HepG2 (cell line): ENCODE measurements at regions not wholly inside any gene's neighbourhood (a gene's known extent, or its start where the extent isn't known, plus 50 kb on each side); places are given as distances from the start of the nearest gene placed in this dataset.

ENCODE experiments used
- ATAC-seq: fragments of 200-7000 bp; cut with Tn5 transposase; 3 replicates; pipeline ENCODE4 v1.9.1; 2020; ENCODE audit warnings: mild to moderate bottlenecking, moderate library complexity
- BruUV-seq: library from RNA; stranded (reverse); fragments of 400-500 nt; replicated peaks from 2 replicates; lab custom pipeline; 2021; lab: Mats Ljungman, UMichigan
- CTCF ChIA-PET: fragments of 300-600 bp; formaldehyde crosslinking; extraction: SDS; loops from one replicate; lab custom pipeline; 2021; ENCODE audit warnings: low total read pairs, inconsistent platforms, low intra/inter-chr PET ratio; lab: Yijun Ruan, JAX
- POLR2A ChIA-PET: fragments of 350-600 bp; sonication (Branson Sonifier 250); formaldehyde crosslinking; loops from one replicate; lab custom pipeline; 2020; ENCODE audit warnings: antibody characterized with exemption, inconsistent platforms; lab: Yijun Ruan, JAX
- DNase-seq: peaks from one replicate; pipeline ENCODE4 v3.0.0-alpha.2; 2015; ENCODE audit warnings: low spot score
- FAIRE-seq: peaks from 3 replicates; lab custom pipeline; 2011; peaks lifted over from hg19 to GRCh38; lab: Jason Lieb, UNC
- H2AFZ ChIP-seq: one replicate; pipeline ENCODE4 v1.6.1; 2011; ENCODE audit warnings: low read length, inconsistent platforms
- H3K27ac ChIP-seq: fragments of 300-600 bp; 3 replicates; pipeline ENCODE4 v1.8.0; 2011; ENCODE audit warnings: mixed run types, mild to moderate bottlenecking, mixed read lengths, low read length, inconsistent platforms; ENCODE audit not compliant: insufficient read depth; ENCODE audit errors: extremely low read length
- H3K27me3 ChIP-seq, 2 experiments: fragments of 200-600 bp in 1 of 2; 2 replicates in 1 of 2; 3 replicates in 1 of 2; pipeline versions ENCODE4 v1.6.0 to v1.8.0; 2011; ENCODE audit warnings: low read length in 2 of 2, mild to moderate bottlenecking in 2 of 2, moderate library complexity in 2 of 2, inconsistent platforms in 1 of 2; ENCODE audit not compliant: insufficient read depth in 2 of 2, control insufficient read depth in 1 of 2
- H3K36me3 ChIP-seq, 2 experiments: fragments of 200-600 bp in 1 of 2; replicated peaks in 1 of 2; 2 replicates in 1 of 2; 3 replicates in 1 of 2; pipeline versions ENCODE4 v1.5.1 to v1.8.0; 2011; ENCODE audit warnings: low read length in 2 of 2, inconsistent platforms in 1 of 2; ENCODE audit not compliant: insufficient read depth in 2 of 2, control insufficient read depth in 1 of 2
- H3K4me1 ChIP-seq: 2 replicates; pipeline ENCODE4 v1.5.1; 2012; ENCODE audit warnings: low read length, inconsistent platforms; ENCODE audit not compliant: insufficient read depth
- H3K4me2 ChIP-seq: 2 replicates; pipeline ENCODE4 v1.6.0; 2011; ENCODE audit warnings: low read depth, low read length, inconsistent platforms
- H3K4me3 ChIP-seq, 3 experiments: fragments of 200-600 bp in 1 of 3; sonication (generic), shearing (Covaris generic) in 1 of 3; replicated peaks in 1 of 3; 2 replicates each; pipeline ENCODE4 v1.5.1; 2011 to 2016; ENCODE audit warnings: low read length in 3 of 3, inconsistent platforms in 2 of 3, low read depth in 2 of 3, mild to moderate bottlenecking in 2 of 3, control low read depth in 1 of 3, mixed read lengths in 1 of 3; ENCODE audit not compliant: insufficient read depth in 1 of 3
- H3K79me2 ChIP-seq: one replicate; pipeline ENCODE4 v1.6.1; 2011; ENCODE audit warnings: low read length, inconsistent platforms; ENCODE audit not compliant: insufficient read depth
- H3K9ac ChIP-seq: 2 replicates; pipeline ENCODE4 v1.6.0; 2011; ENCODE audit warnings: mild to moderate bottlenecking, low read depth, low read length, inconsistent platforms; ENCODE audit not compliant: insufficient read depth
- H3K9me3 ChIP-seq: 2 replicates; pipeline ENCODE4 v1.5.1; 2012; ENCODE audit warnings: mild to moderate bottlenecking, low read length
- H4K20me1 ChIP-seq: 2 replicates; pipeline ENCODE4 v1.6.0; 2011; ENCODE audit warnings: inconsistent platforms, mild to moderate bottlenecking, low read length, moderate library complexity; ENCODE audit not compliant: insufficient read depth
- AKNA ChIP-seq: sonication (generic); formaldehyde crosslinking; IDR thresholded peaks from 2 replicates; pipeline ENCODE4 v1.4.0; 2020; ENCODE audit warnings: missing genetic modification reagents, borderline replicate concordance
- EP300 ChIP-seq, 3 experiments: sonication (generic) in 1 of 3; formaldehyde crosslinking in 1 of 3; IDR thresholded peaks; 2 replicates each; pipeline versions ENCODE4 v1.5.1 to v1.6.1; 2011 to 2020; ENCODE audit warnings: low read depth in 2 of 3, low read length in 2 of 3, borderline replicate concordance in 1 of 3, improper control_type of control experiment in 1 of 3, mild to moderate bottlenecking in 1 of 3, missing genetic modification reagents in 1 of 3, moderate library complexity in 1 of 3
- FOXO4 ChIP-seq: sonication (generic); formaldehyde crosslinking; conservative IDR thresholded peaks from 2 replicates; pipeline ENCODE4 v1.8.1; 2023; ENCODE audit warnings: missing genetic modification reagents
- MLXIP ChIP-seq: sonication (generic); formaldehyde crosslinking; IDR thresholded peaks from 2 replicates; pipeline ENCODE4 v1.9.0; 2021; ENCODE audit warnings: missing genetic modification reagents, borderline replicate concordance
- NCOR1 ChIP-seq: fragments of 200-600 bp; sonication (generic); IDR thresholded peaks from 2 replicates; pipeline ENCODE4 v1.7.0; 2017; ENCODE audit warnings: antibody characterized with exemption, low read length, borderline replicate concordance
- TAF15 ChIP-seq: fragments of 200-400 bp; formaldehyde crosslinking; IDR thresholded peaks from one replicate; pipeline ENCODE4 v1.6.1; 2018; ENCODE audit warnings: mild to moderate bottlenecking, low read depth, low read length; ENCODE audit not compliant: poor library complexity, severe bottlenecking
- TOPORS ChIP-seq: sonication (generic); formaldehyde crosslinking; IDR thresholded peaks from 2 replicates; pipeline ENCODE4 v1.8.0; 2023; ENCODE audit warnings: mild to moderate bottlenecking, missing genetic modification reagents
- ZNF451 ChIP-seq: sonication (generic); formaldehyde crosslinking; IDR thresholded peaks from 2 replicates; pipeline ENCODE4 v1.5.0; 2020; ENCODE audit warnings: mild to moderate bottlenecking, missing genetic modification reagents
- ZNF562 ChIP-seq: sonication (generic); formaldehyde crosslinking; IDR thresholded peaks from 2 replicates; pipeline ENCODE4 v1.8.0; 2022; ENCODE audit warnings: missing genetic modification reagents, borderline replicate concordance
- ZNF619 ChIP-seq: sonication (generic); formaldehyde crosslinking; IDR thresholded peaks from 2 replicates; pipeline ENCODE4 v1.4.0; 2020; ENCODE audit warnings: mild to moderate bottlenecking, missing genetic modification reagents
- ZNF644 ChIP-seq: IDR thresholded peaks from 2 replicates; pipeline ENCODE4 v1.6.1; 2016; ENCODE audit warnings: low read depth
- ZNF746 ChIP-seq: sonication (generic); formaldehyde crosslinking; IDR thresholded peaks from 2 replicates; pipeline ENCODE4 v1.8.0; 2022; ENCODE audit warnings: mild to moderate bottlenecking, missing genetic modification reagents
- WGBS: methylation state at CpG from one replicate; pipeline ENCODE4 v1.1.6; 2017; ENCODE audit warnings: low lambda C conversion rate; 5-methylcytosine and 5-hydroxymethylcytosine counted together
- in situ Hi-C: cut with HindIII; loops from 2 replicates; pipeline ENCODE4 v1.10.0; 2017; ENCODE audit warnings: low pct_unique_long_range_greater_than_20kb; ENCODE audit not compliant: extremely low pct_ligation_motif_present
- intact Hi-C: fragments of 100-400 bp; cut with micrococcal nuclease; formaldehyde crosslinking; loops from one replicate; pipeline ENCODE4 v1.10.0; 2022; ENCODE audit not compliant: unreplicated experiment

GRCh38 chr14:66288511-66288910 lies 197.7 kb upstream of the CCDC196 start:
- Histone ChIP-seq H3K9me3 (no peaks in the 10 kb centered on the region), H3K4me3 (no peak overlapping the region), H3K9ac (no peak overlapping the region)
- no TSS peak for BruUV-seq
- no peak for DNase-seq
- intact Hi-C loops, result no loop called here
- TF ChIP-seq ZNF451 (no peak), ZNF619 (CRISPR knock-in tag) (no peak), TOPORS (CRISPR knock-in tag) (no peak), MLXIP (CRISPR knock-in tag) (no peak), ZNF644 (CRISPR knock-in tag) (no peak), ZNF562 (CRISPR knock-in tag) (no peak), NCOR1 (no peak), FOXO4 (no peak), ZNF746 (no peak), TAF15 (no peak), AKNA (no peak), EP300 (IDR thresholded peaks at IDR 0.05; ENCODE audit: low read depth in 2 of 2, low read length in 2 of 2) (no peak), EP300 (CRISPR knock-in tag; IDR thresholded peaks at IDR 0.05; ENCODE audit: borderline replicate concordance) (no peak)
- TF ChIP-seq, all 625 proteins: peak for 0
- CTCF ChIA-PET, result no interaction called here
- no peaks in the 10 kb centered on the region for H3K27me3 ChIP-seq
- H4K20me1 ChIP-seq, result no peaks in the 10 kb centered on the region
- no peaks in the 10 kb centered on the region for H3K36me3 ChIP-seq
- in situ Hi-C loops, result no loop called here
- WGBS, result 16% methylated on average over 3 of the region's 3 CpGs
- no peak overlapping the region for H3K4me2 ChIP-seq
- no peaks in the 10 kb centered on the region for H3K79me2 ChIP-seq
- POLR2A ChIA-PET, result no interaction called here
- no peaks in the 10 kb centered on the region for H3K4me1 ChIP-seq
- no peak for FAIRE-seq
- no peak for ATAC-seq
- no peak overlapping the region for H3K27ac ChIP-seq
- no peak overlapping the region for H2AFZ ChIP-seq
